ENCODE measurements at regions not wholly inside any gene's neighbourhood (a gene's known extent, or its start where the extent isn't known, plus 50 kb on each side); places are given as distances from the start of the nearest gene placed in this dataset.

DNA sequence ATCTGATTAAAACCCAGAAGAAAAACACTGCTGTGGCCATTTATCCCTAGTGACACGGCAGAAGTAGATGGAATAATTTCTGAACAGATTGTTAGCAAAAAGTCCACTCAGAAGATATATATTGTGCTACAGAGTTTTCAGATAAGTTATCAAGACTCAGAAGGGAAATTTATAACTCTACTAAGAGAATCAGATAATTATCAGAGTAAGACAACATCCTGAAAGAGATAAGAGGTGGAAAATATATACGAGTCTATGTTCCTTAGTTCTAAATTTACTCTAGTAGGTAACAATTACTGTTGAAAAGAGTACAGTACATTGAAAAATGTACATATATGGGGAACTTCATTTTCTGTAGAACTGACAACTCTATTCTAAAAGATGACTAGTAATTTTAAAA is 176.7 kb downstream of the GNAI1 start (continued):
- TF ChIP-seq, protein P1, sequence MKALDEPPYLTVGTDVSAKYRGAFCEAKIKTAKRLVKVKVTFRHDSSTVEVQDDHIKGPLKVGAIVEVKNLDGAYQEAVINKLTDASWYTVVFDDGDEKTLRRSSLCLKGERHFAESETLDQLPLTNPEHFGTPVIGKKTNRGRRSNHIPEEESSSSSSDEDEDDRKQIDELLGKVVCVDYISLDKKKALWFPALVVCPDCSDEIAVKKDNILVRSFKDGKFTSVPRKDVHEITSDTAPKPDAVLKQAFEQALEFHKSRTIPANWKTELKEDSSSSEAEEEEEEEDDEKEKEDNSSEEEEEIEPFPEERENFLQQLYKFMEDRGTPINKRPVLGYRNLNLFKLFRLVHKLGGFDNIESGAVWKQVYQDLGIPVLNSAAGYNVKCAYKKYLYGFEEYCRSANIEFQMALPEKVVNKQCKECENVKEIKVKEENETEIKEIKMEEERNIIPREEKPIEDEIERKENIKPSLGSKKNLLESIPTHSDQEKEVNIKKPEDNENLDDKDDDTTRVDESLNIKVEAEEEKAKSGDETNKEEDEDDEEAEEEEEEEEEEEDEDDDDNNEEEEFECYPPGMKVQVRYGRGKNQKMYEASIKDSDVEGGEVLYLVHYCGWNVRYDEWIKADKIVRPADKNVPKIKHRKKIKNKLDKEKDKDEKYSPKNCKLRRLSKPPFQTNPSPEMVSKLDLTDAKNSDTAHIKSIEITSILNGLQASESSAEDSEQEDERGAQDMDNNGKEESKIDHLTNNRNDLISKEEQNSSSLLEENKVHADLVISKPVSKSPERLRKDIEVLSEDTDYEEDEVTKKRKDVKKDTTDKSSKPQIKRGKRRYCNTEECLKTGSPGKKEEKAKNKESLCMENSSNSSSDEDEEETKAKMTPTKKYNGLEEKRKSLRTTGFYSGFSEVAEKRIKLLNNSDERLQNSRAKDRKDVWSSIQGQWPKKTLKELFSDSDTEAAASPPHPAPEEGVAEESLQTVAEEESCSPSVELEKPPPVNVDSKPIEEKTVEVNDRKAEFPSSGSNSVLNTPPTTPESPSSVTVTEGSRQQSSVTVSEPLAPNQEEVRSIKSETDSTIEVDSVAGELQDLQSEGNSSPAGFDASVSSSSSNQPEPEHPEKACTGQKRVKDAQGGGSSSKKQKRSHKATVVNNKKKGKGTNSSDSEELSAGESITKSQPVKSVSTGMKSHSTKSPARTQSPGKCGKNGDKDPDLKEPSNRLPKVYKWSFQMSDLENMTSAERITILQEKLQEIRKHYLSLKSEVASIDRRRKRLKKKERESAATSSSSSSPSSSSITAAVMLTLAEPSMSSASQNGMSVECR (CRISPR knock-in tag; IDR thresholded peaks at IDR 0.05; ENCODE audit: borderline replicate concordance): no peak
- TF ChIP-seq ZNF317 (CRISPR knock-in tag; IDR thresholded peaks at IDR 0.05; ENCODE audit: borderline replicate concordance, low read depth) (no peak), ZNF219 (CRISPR knock-in tag; IDR thresholded peaks at IDR 0.05; ENCODE audit: borderline replicate concordance) (no peak)

DNA sequence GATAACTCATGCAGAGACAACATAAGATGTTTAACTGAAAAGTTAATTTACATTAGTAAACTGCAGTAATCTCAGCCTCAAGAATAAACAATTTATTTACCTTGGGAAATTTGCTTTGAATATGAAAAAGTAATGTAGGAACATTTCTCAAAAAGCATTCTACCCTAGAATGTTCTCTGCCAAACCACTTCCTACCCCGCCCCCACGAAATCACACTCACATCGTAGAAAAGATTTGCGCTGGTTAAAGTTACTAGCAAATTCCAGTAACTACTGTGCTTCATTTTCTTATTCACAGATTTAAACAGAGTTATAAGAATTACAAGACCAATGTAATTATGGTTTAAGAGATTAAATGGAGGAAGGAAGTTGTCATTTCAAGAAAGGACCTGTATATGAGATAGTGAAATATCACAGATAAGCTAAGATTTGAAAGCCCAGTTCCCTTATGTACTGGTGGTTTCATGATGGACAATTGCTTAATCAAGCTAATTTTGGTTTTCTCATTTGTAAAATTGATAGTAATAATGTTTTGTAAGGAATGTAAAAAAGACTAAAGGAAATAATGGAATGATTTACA is 175.4 kb downstream of the GNAI1 start:
- ChIA-PET CTCF (no interaction called here), POLR2A (no interaction called here)
- Mint-ChIP-seq H3K36me3 (no peaks in the 10 kb centered on the region), H3K27ac (no peak overlapping the region), H3K4me1 (peaks cover 10% of the 10 kb centered on the region), H3K4me3 (no peak overlapping the region), H3K27me3 (ENCODE audit: low read depth) (no peaks in the 10 kb centered on the region; the same call in 1 of the 2 replicates), H3K9me3 (peaks cover 4% of the 10 kb centered on the region)
- TF ChIP-seq TP53 (CRISPR knock-in tag; IDR thresholded peaks at IDR 0.05): no peak
- TF ChIP-seq, protein P2, sequence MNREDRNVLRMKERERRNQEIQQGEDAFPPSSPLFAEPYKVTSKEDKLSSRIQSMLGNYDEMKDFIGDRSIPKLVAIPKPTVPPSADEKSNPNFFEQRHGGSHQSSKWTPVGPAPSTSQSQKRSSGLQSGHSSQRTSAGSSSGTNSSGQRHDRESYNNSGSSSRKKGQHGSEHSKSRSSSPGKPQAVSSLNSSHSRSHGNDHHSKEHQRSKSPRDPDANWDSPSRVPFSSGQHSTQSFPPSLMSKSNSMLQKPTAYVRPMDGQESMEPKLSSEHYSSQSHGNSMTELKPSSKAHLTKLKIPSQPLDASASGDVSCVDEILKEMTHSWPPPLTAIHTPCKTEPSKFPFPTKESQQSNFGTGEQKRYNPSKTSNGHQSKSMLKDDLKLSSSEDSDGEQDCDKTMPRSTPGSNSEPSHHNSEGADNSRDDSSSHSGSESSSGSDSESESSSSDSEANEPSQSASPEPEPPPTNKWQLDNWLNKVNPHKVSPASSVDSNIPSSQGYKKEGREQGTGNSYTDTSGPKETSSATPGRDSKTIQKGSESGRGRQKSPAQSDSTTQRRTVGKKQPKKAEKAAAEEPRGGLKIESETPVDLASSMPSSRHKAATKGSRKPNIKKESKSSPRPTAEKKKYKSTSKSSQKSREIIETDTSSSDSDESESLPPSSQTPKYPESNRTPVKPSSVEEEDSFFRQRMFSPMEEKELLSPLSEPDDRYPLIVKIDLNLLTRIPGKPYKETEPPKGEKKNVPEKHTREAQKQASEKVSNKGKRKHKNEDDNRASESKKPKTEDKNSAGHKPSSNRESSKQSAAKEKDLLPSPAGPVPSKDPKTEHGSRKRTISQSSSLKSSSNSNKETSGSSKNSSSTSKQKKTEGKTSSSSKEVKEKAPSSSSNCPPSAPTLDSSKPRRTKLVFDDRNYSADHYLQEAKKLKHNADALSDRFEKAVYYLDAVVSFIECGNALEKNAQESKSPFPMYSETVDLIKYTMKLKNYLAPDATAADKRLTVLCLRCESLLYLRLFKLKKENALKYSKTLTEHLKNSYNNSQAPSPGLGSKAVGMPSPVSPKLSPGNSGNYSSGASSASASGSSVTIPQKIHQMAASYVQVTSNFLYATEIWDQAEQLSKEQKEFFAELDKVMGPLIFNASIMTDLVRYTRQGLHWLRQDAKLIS (CRISPR knock-in tag; IDR thresholded peaks at IDR 0.05; ENCODE audit: borderline replicate concordance): no peak
- DNase-seq (ENCODE audit: low spot score): no peak
- no peak for ATAC-seq

DNA sequence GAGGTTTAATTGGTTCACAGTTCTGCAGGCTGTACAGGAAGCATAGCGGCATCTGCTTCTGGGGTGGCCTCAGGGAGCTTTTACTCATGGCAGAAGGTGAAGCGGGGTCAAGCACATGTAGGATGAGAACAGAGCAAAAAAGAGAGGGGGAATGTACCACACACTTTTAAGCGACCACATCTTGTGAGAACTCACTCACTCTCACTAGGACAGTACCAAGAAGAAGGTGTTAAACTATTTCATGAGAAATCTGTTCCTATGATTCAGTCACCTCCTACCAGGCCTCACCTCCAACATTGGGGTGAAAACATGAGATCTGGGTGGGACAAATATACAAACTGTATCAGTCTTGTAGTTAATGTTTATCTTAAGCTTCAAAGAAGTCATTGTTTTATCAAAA is 174.7 kb downstream of the GNAI1 start:
- Mint-ChIP-seq H3K27ac (no peak overlapping the region), H3K4me3 (no peak overlapping the region), H3K36me3 (no peaks in the 10 kb centered on the region), H3K27me3 (ENCODE audit: low read depth) (no peaks in the 10 kb centered on the region; the same call in 1 of the 2 replicates), H3K9me3 (peaks cover 4% of the 10 kb centered on the region), H3K4me1 (peaks cover 10% of the 10 kb centered on the region)
- DNase-seq (ENCODE audit: low spot score): no peak
- ChIA-PET CTCF (no interaction called here), POLR2A (no interaction called here)
- ATAC-seq: no peak
- TF ChIP-seq KAT7 (CRISPR knock-in tag; IDR thresholded peaks at IDR 0.05; ENCODE audit: borderline replicate concordance) (no peak), GTF2I (CRISPR knock-in tag; conservative IDR thresholded peaks at IDR 0.05) (no peak), RORB (CRISPR knock-in tag; IDR thresholded peaks at IDR 0.05) (no peak), ZNF423 (CRISPR knock-in tag; IDR thresholded peaks at IDR 0.05) (no peak), SOX15 (CRISPR knock-in tag; IDR thresholded peaks at IDR 0.05) (no peak), FOXJ3 (CRISPR knock-in tag; IDR thresholded peaks at IDR 0.05; ENCODE audit: borderline replicate concordance) (no peak), GABPB1 (CRISPR knock-in tag; IDR thresholded peaks at IDR 0.05) (no peak), HMGA2 (CRISPR knock-in tag; IDR thresholded peaks at IDR 0.05) (no peak), ZBTB21 (CRISPR knock-in tag; IDR thresholded peaks at IDR 0.05; ENCODE audit: borderline replicate concordance) (no peak)
- TF ChIP-seq, protein P3, sequence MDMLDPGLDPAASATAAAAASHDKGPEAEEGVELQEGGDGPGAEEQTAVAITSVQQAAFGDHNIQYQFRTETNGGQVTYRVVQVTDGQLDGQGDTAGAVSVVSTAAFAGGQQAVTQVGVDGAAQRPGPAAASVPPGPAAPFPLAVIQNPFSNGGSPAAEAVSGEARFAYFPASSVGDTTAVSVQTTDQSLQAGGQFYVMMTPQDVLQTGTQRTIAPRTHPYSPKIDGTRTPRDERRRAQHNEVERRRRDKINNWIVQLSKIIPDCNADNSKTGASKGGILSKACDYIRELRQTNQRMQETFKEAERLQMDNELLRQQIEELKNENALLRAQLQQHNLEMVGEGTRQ (CRISPR knock-in tag; IDR thresholded peaks at IDR 0.05): no peak
- TF ChIP-seq, protein P4, sequence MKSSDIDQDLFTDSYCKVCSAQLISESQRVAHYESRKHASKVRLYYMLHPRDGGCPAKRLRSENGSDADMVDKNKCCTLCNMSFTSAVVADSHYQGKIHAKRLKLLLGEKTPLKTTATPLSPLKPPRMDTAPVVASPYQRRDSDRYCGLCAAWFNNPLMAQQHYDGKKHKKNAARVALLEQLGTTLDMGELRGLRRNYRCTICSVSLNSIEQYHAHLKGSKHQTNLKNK (CRISPR knock-in tag; IDR thresholded peaks at IDR 0.05): no peak
- TF ChIP-seq, protein P5, sequence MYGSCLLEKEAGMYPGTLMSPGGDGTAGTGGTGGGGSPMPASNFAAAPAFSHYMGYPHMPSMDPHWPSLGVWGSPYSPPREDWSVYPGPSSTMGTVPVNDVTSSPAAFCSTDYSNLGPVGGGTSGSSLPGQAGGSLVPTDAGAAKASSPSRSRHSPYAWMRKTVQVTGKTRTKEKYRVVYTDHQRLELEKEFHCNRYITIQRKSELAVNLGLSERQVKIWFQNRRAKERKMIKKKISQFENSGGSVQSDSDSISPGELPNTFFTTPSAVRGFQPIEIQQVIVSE (CRISPR knock-in tag; IDR thresholded peaks at IDR 0.05; ENCODE audit: borderline replicate concordance): no peak
- TF ChIP-seq, protein P6, sequence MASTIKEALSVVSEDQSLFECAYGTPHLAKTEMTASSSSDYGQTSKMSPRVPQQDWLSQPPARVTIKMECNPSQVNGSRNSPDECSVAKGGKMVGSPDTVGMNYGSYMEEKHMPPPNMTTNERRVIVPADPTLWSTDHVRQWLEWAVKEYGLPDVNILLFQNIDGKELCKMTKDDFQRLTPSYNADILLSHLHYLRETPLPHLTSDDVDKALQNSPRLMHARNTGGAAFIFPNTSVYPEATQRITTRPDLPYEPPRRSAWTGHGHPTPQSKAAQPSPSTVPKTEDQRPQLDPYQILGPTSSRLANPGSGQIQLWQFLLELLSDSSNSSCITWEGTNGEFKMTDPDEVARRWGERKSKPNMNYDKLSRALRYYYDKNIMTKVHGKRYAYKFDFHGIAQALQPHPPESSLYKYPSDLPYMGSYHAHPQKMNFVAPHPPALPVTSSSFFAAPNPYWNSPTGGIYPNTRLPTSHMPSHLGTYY (CRISPR knock-in tag; IDR thresholded peaks at IDR 0.05): no peak

Measured in WTC11 (cell line).